ENCODE measurements at regions not wholly inside any gene's neighbourhood (a gene's known extent, or its start where the extent isn't known, plus 50 kb on each side); places are given as distances from the start of the nearest gene placed in this dataset.

DNA sequence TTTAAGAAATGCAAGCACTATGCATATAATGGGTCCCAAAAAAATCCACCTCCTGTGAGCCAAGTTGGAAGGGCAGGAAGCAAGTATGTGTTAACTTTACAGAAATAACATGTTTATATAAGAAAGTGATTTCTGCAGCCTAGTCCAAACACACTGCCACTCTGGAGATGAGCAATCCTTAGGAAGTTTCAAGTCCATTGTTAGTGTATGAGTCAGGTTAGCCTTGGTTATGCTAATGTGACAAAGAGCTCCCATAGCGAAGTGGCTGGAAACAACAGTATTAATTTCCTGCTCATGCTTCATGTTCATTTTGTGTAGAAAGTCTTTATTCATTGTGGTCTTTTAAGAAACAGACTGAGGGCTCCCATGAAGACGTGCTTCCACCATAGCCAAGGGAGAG lies 121.4 kb downstream of the TBXT start:
- TF ChIP-seq, protein P1, sequence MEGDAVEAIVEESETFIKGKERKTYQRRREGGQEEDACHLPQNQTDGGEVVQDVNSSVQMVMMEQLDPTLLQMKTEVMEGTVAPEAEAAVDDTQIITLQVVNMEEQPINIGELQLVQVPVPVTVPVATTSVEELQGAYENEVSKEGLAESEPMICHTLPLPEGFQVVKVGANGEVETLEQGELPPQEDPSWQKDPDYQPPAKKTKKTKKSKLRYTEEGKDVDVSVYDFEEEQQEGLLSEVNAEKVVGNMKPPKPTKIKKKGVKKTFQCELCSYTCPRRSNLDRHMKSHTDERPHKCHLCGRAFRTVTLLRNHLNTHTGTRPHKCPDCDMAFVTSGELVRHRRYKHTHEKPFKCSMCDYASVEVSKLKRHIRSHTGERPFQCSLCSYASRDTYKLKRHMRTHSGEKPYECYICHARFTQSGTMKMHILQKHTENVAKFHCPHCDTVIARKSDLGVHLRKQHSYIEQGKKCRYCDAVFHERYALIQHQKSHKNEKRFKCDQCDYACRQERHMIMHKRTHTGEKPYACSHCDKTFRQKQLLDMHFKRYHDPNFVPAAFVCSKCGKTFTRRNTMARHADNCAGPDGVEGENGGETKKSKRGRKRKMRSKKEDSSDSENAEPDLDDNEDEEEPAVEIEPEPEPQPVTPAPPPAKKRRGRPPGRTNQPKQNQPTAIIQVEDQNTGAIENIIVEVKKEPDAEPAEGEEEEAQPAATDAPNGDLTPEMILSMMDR (IDR thresholded peaks at IDR 0.05) = no peak
- TF ChIP-seq, protein P2, sequence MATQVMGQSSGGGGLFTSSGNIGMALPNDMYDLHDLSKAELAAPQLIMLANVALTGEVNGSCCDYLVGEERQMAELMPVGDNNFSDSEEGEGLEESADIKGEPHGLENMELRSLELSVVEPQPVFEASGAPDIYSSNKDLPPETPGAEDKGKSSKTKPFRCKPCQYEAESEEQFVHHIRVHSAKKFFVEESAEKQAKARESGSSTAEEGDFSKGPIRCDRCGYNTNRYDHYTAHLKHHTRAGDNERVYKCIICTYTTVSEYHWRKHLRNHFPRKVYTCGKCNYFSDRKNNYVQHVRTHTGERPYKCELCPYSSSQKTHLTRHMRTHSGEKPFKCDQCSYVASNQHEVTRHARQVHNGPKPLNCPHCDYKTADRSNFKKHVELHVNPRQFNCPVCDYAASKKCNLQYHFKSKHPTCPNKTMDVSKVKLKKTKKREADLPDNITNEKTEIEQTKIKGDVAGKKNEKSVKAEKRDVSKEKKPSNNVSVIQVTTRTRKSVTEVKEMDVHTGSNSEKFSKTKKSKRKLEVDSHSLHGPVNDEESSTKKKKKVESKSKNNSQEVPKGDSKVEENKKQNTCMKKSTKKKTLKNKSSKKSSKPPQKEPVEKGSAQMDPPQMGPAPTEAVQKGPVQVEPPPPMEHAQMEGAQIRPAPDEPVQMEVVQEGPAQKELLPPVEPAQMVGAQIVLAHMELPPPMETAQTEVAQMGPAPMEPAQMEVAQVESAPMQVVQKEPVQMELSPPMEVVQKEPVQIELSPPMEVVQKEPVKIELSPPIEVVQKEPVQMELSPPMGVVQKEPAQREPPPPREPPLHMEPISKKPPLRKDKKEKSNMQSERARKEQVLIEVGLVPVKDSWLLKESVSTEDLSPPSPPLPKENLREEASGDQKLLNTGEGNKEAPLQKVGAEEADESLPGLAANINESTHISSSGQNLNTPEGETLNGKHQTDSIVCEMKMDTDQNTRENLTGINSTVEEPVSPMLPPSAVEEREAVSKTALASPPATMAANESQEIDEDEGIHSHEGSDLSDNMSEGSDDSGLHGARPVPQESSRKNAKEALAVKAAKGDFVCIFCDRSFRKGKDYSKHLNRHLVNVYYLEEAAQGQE (IDR thresholded peaks at IDR 0.05; ENCODE audit: insufficient read depth in 1 of 2, low read depth in 2 of 2, low read length in 1 of 2) = no peak
- no peak for TF ChIP-seq POLR2AphosphoS5 (IDR thresholded peaks at IDR 0.05; ENCODE audit: low read depth, low read length)

Data from Panc1 (cell line).